ENCODE measurements at regions not wholly inside any gene's neighbourhood (a gene's known extent, or its start where the extent isn't known, plus 50 kb on each side); places are given as distances from the start of the nearest gene placed in this dataset.

GRCh38 chr9:81224166-81225081, 464.9 kb downstream of the TLE1 start:
- DNase-seq (ENCODE audit: low spot score): no peak
- TF ChIP-seq CTCF (IDR thresholded peaks at IDR 0.05; ENCODE audit: extremely low read depth, missing control alignments): no peak

GRCh38 chr9:81214975-81215374, 474.4 kb downstream of the TLE1 start:
- DNase-seq (ENCODE audit: low spot score): no peak
- TF ChIP-seq CTCF (IDR thresholded peaks at IDR 0.05; ENCODE audit: extremely low read depth, missing control alignments): no peak

DNA sequence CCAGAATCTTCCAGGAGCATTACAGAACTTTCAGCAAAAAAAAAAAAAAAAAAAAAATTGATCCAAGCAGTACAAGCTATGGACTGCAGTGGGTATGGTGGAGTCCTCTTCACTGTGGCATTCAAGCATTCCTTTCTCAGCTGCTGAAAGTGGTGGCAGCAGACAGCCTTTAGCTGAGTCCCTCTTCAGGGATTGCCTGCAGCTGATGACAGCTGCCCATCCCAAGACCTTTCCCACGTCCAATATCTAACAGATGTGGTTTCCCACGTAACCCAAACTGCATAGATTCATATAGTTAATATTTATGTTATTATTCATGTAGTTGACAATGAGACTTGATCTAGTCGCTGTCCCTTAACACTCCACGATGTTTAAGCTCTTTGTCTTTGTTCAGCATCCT, 475.9 kb downstream of the TLE1 start:
- DNase-seq (ENCODE audit: low spot score): no peak
- no peak for TF ChIP-seq CTCF (IDR thresholded peaks at IDR 0.05; ENCODE audit: extremely low read depth, missing control alignments)

- DNase-seq (ENCODE audit: low spot score): no peak
- TF ChIP-seq CTCF (IDR thresholded peaks at IDR 0.05; ENCODE audit: extremely low read depth, missing control alignments): no peak
Observed at GRCh38 chr9:81211741-81212140, 477.6 kb downstream of the TLE1 start.

GRCh38 chr9:81207651-81208050, 481.7 kb downstream of the TLE1 start:
- no peak for TF ChIP-seq CTCF (IDR thresholded peaks at IDR 0.05; ENCODE audit: extremely low read depth, missing control alignments)
- DNase-seq (ENCODE audit: low spot score): no peak

DNA sequence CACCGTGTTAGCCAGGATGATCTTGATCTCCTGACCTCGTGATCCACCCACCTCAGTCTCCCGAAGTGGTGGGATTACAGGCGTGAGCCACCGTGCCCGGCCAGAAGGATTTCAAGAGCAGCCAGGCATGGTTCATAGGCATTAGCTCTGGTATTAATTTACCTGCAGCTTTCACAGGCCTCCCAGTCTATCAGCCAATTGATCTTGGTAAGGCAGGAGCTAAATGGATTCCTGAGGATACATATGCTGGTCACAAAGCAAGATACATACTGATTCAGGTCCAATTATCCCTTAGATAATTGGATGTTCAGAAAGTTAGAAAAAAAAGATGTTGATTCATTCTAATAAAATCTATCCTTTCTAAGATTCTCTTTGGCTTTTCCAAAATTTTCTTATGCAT, 487.1 kb downstream of the TLE1 start:
- no peak for TF ChIP-seq CTCF (IDR thresholded peaks at IDR 0.05; ENCODE audit: extremely low read depth, missing control alignments)
- no peak for DNase-seq (ENCODE audit: low spot score)

DNA sequence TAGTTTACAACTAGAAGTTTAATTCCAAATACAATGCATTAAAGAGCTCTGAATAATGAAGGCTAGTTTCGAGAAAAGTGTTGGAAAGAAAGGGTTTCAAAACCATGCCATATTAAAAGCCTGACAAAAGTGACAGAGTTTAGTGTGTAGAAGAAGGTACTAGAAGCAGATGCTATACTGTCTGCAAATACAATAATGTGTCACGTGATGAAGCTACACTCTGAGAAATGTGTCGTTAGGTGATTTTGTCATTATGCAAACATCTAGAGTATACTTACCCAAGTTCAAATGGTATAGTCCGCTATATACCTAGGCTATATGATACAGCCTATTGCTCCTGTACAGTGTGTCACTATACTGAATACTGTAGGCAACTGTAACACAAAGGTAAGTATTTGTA, 494.1 kb downstream of the TLE1 start:
- no peak for DNase-seq (ENCODE audit: low spot score)
- TF ChIP-seq CTCF (IDR thresholded peaks at IDR 0.05; ENCODE audit: extremely low read depth, missing control alignments): no peak
